ENCODE measurements at regions not wholly inside any gene's neighbourhood (a gene's known extent, or its start where the extent isn't known, plus 50 kb on each side); places are given as distances from the start of the nearest gene placed in this dataset.

DNA sequence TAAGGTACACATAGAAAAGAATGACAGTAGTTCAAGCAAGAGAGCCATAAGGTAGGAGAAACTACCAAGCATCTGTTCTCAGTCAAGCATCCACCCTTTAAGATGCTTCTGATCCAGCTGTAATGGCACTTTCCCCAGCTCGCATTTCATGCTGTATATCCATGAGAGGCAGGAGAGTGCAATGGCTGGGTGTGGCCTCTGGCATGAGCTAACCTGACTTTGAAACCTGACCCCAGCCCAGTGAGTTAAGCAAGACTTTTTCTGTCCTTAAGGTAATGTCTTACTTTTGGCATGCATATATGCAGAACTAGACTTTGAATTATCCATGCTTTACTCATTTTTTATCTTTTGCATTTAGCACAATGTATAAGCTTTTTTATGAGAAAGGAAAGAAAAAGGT, 79.8 kb upstream of the CNTN5 start:
- no peaks in the 10 kb centered on the region for H3K36me3 Mint-ChIP-seq
- H3K4me1 Mint-ChIP-seq, result no peaks in the 10 kb centered on the region
- no peak for DNase-seq
- no peak overlapping the region for H3K4me3 Mint-ChIP-seq
- no peaks in the 10 kb centered on the region for H3K27me3 Mint-ChIP-seq
- H3K27ac Mint-ChIP-seq, result no peak overlapping the region
- no peak for ATAC-seq (replicated peaks)
- H3K9me3 Mint-ChIP-seq, result no peaks in the 10 kb centered on the region

- Mint-ChIP-seq H3K27ac (no peak overlapping the region), H3K4me3 (no peak overlapping the region), H3K9me3 (peaks cover 0 to 2% of the 10 kb centered on the region in 2 donors), H3K36me3 (no peaks in the 10 kb centered on the region), H3K4me1 (no peaks in the 10 kb centered on the region), H3K27me3 (no peaks in the 10 kb centered on the region)
- no peak for DNase-seq
- no peak for ATAC-seq (replicated peaks)
These were observed 76.3 kb upstream of the CNTN5 start for GRCh38 chr11:98944461-98944860.

GRCh38 chr11:98952107-98952506, 68.6 kb upstream of the CNTN5 start:
- H3K36me3 Mint-ChIP-seq, result no peaks in the 10 kb centered on the region
- no peak overlapping the region for H3K4me3 Mint-ChIP-seq
- no peaks in the 10 kb centered on the region for H3K4me1 Mint-ChIP-seq
- no peak overlapping the region for H3K27ac Mint-ChIP-seq
- no peaks in the 10 kb centered on the region for H3K27me3 Mint-ChIP-seq
- no peak for ATAC-seq (replicated peaks)
- no peak for DNase-seq
- H3K9me3 Mint-ChIP-seq, result peaks cover 1 to 6% of the 10 kb centered on the region in 2 donors

DNA sequence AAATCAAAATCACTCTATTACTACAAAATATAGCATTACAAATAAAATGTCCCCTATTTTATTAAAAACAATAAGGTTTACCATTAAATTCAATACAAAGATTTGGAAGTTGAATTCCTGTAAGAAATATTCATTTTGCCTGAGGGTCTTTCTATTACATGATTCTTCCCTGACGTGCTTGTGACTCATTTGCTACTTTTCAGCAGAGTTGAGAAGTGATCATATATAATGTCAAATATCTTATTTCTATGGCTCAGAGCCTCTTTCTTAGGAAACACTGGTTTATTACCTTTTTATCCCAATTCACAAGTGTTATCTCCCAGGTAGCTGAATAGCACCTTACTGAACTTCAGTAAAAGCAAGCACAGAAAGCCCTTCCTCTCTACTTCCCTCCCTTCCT, 65.2 kb upstream of the CNTN5 start:
- peaks cover 0 to 1% of the 10 kb centered on the region in 2 donors for H3K9me3 Mint-ChIP-seq
- H3K27me3 Mint-ChIP-seq, result no peaks in the 10 kb centered on the region
- DNase-seq, result no peak
- no peak overlapping the region for H3K27ac Mint-ChIP-seq
- ATAC-seq (replicated peaks), result no peak
- H3K4me3 Mint-ChIP-seq, result no peak overlapping the region
- no peaks in the 10 kb centered on the region for H3K36me3 Mint-ChIP-seq
- no peaks in the 10 kb centered on the region for H3K4me1 Mint-ChIP-seq

DNA sequence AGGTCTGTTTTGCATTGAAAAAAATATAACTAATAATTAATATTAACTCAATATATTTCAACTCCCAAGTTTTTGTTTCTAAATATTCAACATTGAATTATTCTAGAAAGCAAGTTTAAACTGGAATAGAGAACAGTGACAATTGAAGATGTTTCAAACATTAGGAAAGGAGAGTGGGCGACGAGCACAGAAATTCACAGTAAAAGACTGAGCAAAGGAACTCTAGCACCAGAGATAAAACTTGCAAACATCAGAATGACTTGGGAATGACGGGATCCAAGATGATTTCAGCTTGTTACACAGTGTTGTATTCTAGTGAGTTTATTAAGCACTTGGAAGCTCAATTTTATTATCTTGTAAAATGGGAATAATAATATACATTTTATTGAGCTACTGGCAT, 56.6 kb upstream of the CNTN5 start:
- H3K27ac Mint-ChIP-seq, result no peak overlapping the region
- no peak for ATAC-seq (replicated peaks)
- no peak for DNase-seq
- no peak overlapping the region for H3K4me3 Mint-ChIP-seq
- H3K9me3 Mint-ChIP-seq, result peaks cover 0 to 1% of the 10 kb centered on the region in 2 donors
- no peaks in the 10 kb centered on the region for H3K36me3 Mint-ChIP-seq
- no peaks in the 10 kb centered on the region for H3K4me1 Mint-ChIP-seq
- H3K27me3 Mint-ChIP-seq, result no peaks in the 10 kb centered on the region

GRCh38 chr11:98965358-98965757, 55.4 kb upstream of the CNTN5 start:
- Mint-ChIP-seq H3K27me3 (no peaks in the 10 kb centered on the region), H3K4me1 (no peaks in the 10 kb centered on the region), H3K4me3 (no peak overlapping the region), H3K9me3 (peaks cover 0 to 1% of the 10 kb centered on the region in 2 donors), H3K27ac (no peak overlapping the region), H3K36me3 (no peaks in the 10 kb centered on the region)
- DNase-seq, result no peak
- ATAC-seq (replicated peaks), result no peak

DNA sequence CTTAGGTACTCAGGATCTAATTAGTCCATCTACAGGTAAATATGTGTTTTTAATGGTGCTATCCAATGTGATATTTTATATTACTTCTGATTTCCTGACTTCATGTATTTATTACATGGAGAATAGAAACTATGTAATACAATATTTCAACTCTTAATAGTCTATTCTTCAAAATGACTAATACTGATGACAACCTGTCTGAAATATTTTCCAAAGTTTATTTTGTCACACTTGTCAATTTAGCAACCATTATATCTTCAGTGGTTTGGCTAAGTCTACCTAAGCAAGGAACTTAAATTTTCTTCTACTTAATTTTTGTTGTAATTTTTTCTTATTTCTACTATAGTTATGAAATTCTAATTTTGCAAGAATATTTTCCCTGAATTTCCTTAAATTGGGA, 55.0 kb upstream of the CNTN5 start:
- DNase-seq (no peak), ATAC-seq (replicated peaks) (no peak)
- Mint-ChIP-seq H3K4me1 (no peaks in the 10 kb centered on the region), H3K4me3 (no peak overlapping the region), H3K27ac (no peak overlapping the region), H3K36me3 (no peaks in the 10 kb centered on the region), H3K9me3 (peaks cover 0 to 1% of the 10 kb centered on the region in 2 donors), H3K27me3 (no peaks in the 10 kb centered on the region)

GRCh38 chr11:98967005-98967404, 53.7 kb upstream of the CNTN5 start:
- Mint-ChIP-seq H3K27me3 (no peaks in the 10 kb centered on the region), H3K4me3 (no peak overlapping the region), H3K4me1 (no peaks in the 10 kb centered on the region), H3K27ac (no peak overlapping the region), H3K36me3 (no peaks in the 10 kb centered on the region), H3K9me3 (no peaks in the 10 kb centered on the region)
- DNase-seq (no peak), ATAC-seq (replicated peaks) (no peak)
